ENCODE measurements at regions not wholly inside any gene's neighbourhood (a gene's known extent, or its start where the extent isn't known, plus 50 kb on each side); places are given as distances from the start of the nearest gene placed in this dataset.

DNA sequence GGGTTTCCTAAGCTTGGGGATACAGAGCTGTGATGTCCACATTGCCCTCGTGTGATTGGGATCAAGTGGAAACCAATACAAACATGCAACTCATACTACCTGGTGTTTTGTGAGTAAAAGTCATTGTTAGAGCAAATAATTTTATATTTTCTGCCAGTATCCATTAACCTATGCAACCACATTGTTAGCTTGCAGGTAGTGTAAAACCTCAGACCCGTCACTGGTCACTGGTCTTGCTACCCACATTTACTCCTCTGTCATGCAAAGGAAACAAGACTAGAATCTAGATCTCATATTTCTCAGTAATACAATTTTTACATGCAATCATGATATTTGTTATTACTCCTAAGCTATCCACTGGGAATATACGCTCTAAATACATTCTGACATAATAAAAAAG, 324.3 kb upstream of the NDST4 start:
- Histone ChIP-seq H4K20me1 (ENCODE audit: insufficient read depth, low read length) (no peaks in the 10 kb centered on the region), H3K27ac (ENCODE audit: low read depth, low read length) (no peak overlapping the region), H3K27me3 (ENCODE audit: insufficient read depth, low read length) (no peaks in the 10 kb centered on the region), H3K4me2 (ENCODE audit: insufficient read depth, low read length) (no peak overlapping the region), H2AFZ (ENCODE audit: low read length) (no peak overlapping the region), H3K9me3 (ENCODE audit: low read depth, low read length) (peaks cover 2% of the 10 kb centered on the region), H3K79me2 (ENCODE audit: insufficient read depth, low read length) (no peaks in the 10 kb centered on the region), H3K4me1 (ENCODE audit: insufficient read depth, low read length) (no peaks in the 10 kb centered on the region), H3K4me3 (ENCODE audit: insufficient read depth, low read length) (no peak overlapping the region), H3K36me3 (ENCODE audit: insufficient read depth, low read length) (no peaks in the 10 kb centered on the region)
- DNase-seq (ENCODE audit: insufficient read length, low spot score, missing footprints): no peak
- TF ChIP-seq, protein P1, sequence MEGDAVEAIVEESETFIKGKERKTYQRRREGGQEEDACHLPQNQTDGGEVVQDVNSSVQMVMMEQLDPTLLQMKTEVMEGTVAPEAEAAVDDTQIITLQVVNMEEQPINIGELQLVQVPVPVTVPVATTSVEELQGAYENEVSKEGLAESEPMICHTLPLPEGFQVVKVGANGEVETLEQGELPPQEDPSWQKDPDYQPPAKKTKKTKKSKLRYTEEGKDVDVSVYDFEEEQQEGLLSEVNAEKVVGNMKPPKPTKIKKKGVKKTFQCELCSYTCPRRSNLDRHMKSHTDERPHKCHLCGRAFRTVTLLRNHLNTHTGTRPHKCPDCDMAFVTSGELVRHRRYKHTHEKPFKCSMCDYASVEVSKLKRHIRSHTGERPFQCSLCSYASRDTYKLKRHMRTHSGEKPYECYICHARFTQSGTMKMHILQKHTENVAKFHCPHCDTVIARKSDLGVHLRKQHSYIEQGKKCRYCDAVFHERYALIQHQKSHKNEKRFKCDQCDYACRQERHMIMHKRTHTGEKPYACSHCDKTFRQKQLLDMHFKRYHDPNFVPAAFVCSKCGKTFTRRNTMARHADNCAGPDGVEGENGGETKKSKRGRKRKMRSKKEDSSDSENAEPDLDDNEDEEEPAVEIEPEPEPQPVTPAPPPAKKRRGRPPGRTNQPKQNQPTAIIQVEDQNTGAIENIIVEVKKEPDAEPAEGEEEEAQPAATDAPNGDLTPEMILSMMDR (IDR thresholded peaks at IDR 0.05; ENCODE audit: extremely low read depth, low read depth, low read length): no peak

DNA sequence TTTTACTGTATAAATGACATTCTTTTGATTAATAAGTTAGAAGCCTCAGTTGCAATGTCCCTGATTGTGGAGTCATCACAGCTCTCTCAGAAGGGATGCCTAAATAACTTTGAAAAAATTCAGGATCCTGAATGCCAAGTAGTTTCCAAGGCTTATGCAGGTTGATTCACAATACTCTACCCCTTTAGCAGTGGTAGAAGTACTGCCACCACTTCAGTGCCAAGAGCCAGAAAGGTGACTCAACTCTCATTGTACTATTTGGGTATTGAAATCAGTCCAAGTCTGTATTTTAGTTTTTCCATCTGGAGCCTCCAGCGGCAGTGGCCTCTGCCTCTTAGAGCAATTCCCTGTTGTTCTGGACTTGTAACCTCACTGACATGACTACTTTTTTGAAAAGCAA, 320.1 kb upstream of the NDST4 start:
- H3K79me2 ChIP-seq (ENCODE audit: insufficient read depth, low read length): no peaks in the 10 kb centered on the region
- H3K4me3 ChIP-seq (ENCODE audit: insufficient read depth, low read length): no peak overlapping the region
- no peak overlapping the region for H3K27ac ChIP-seq (ENCODE audit: low read depth, low read length)
- H3K4me1 ChIP-seq (ENCODE audit: insufficient read depth, low read length): no peaks in the 10 kb centered on the region
- no peak for DNase-seq (ENCODE audit: insufficient read length, low spot score, missing footprints)
- no peaks in the 10 kb centered on the region for H4K20me1 ChIP-seq (ENCODE audit: insufficient read depth, low read length)
- no peaks in the 10 kb centered on the region for H3K36me3 ChIP-seq (ENCODE audit: insufficient read depth, low read length)
- H2AFZ ChIP-seq (ENCODE audit: low read length): no peak overlapping the region
- peaks cover 2% of the 10 kb centered on the region for H3K9me3 ChIP-seq (ENCODE audit: low read depth, low read length)
- TF ChIP-seq, protein P1 (IDR thresholded peaks at IDR 0.05; ENCODE audit: extremely low read depth, low read depth, low read length): no peak
- H3K4me2 ChIP-seq (ENCODE audit: insufficient read depth, low read length): no peak overlapping the region
- H3K27me3 ChIP-seq (ENCODE audit: insufficient read depth, low read length): no peaks in the 10 kb centered on the region

DNA sequence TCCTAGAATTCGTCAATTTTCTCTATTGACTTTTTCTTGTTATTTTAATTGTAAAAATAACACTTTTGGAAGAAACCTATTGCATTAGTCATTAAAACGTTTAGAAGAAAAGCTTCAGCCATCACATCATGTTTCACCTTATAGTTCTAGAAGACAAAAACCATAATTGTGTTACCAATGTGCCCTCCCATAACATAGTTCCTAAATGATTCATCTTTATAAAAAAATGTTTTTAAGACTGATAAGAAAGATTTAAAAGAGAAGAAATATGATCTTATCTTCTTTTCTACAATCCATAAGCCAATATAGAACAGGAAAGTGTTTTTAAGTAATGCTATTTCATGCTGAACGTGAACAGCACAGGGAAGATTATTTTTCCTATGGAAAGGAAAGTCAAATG, 316.6 kb upstream of the NDST4 start:
- Histone ChIP-seq H3K4me3 (ENCODE audit: insufficient read depth, low read length) (no peak overlapping the region), H3K4me2 (ENCODE audit: insufficient read depth, low read length) (no peak overlapping the region), H2AFZ (ENCODE audit: low read length) (no peak overlapping the region), H3K9me3 (ENCODE audit: low read depth, low read length) (peaks cover 4% of the 10 kb centered on the region), H3K79me2 (ENCODE audit: insufficient read depth, low read length) (no peaks in the 10 kb centered on the region), H3K27me3 (ENCODE audit: insufficient read depth, low read length) (no peaks in the 10 kb centered on the region), H3K27ac (ENCODE audit: low read depth, low read length) (no peak overlapping the region), H4K20me1 (ENCODE audit: insufficient read depth, low read length) (no peaks in the 10 kb centered on the region), H3K36me3 (ENCODE audit: insufficient read depth, low read length) (no peaks in the 10 kb centered on the region), H3K4me1 (ENCODE audit: insufficient read depth, low read length) (no peaks in the 10 kb centered on the region)
- DNase-seq (ENCODE audit: insufficient read length, low spot score, missing footprints): no peak
- TF ChIP-seq, protein P1 (IDR thresholded peaks at IDR 0.05; ENCODE audit: extremely low read depth, low read depth, low read length): no peak

DNA sequence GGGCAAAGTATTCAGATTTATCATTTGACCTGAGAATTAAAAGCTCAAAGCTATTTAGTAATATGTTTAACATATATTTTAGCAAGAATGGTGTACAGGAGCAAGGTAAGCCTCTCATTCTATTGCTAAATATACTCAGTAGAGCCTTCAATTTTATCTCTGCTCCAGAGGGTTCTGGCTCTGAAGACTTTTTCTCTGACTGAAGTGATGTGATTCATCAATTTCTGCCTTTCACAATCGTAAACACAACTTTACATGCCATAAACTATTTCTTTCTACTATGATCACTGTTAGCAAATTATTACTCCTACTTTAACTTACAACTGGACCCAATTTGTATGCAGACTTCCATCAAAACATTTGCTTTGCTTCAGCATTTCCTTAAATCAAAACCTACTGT, 315.0 kb upstream of the NDST4 start:
- Histone ChIP-seq H2AFZ (ENCODE audit: low read length) (no peak overlapping the region), H3K79me2 (ENCODE audit: insufficient read depth, low read length) (no peaks in the 10 kb centered on the region), H3K4me3 (ENCODE audit: insufficient read depth, low read length) (no peak overlapping the region), H3K36me3 (ENCODE audit: insufficient read depth, low read length) (no peaks in the 10 kb centered on the region), H4K20me1 (ENCODE audit: insufficient read depth, low read length) (no peaks in the 10 kb centered on the region), H3K27me3 (ENCODE audit: insufficient read depth, low read length) (no peaks in the 10 kb centered on the region), H3K4me1 (ENCODE audit: insufficient read depth, low read length) (no peaks in the 10 kb centered on the region), H3K27ac (ENCODE audit: low read depth, low read length) (no peak overlapping the region), H3K4me2 (ENCODE audit: insufficient read depth, low read length) (no peak overlapping the region), H3K9me3 (ENCODE audit: low read depth, low read length) (peaks cover 2% of the 10 kb centered on the region)
- no peak for DNase-seq (ENCODE audit: insufficient read length, low spot score, missing footprints)
- TF ChIP-seq, protein P1 (IDR thresholded peaks at IDR 0.05; ENCODE audit: extremely low read depth, low read depth, low read length): no peak

Measured in osteoblast (primary cell).